ENCODE measurements at regions not wholly inside any gene's neighbourhood (a gene's known extent, or its start where the extent isn't known, plus 50 kb on each side); places are given as distances from the start of the nearest gene placed in this dataset.

- TF ChIP-seq CTCF (IDR thresholded peaks at IDR 0.05 in 2 of 3, conservative IDR thresholded peaks at IDR 0.05 in 1 of 3; ENCODE audit: borderline replicate concordance in 1 of 3, insufficient read depth in 1 of 3, low read depth in 2 of 3, low read length in 2 of 3) (no peak), JUND (IDR thresholded peaks at IDR 0.05) (no peak), REST (IDR thresholded peaks at IDR 0.05; ENCODE audit: low read depth) (no peak), POLR2A (IDR thresholded peaks at IDR 0.05; ENCODE audit: borderline replicate concordance, extremely low read depth, insufficient read depth, insufficient read length) (no peak)
These were observed 289.2 kb downstream of the FGF9 start for GRCh38 chr13:21960108-21960507.

Data from HCT116 (cell line).